Retinal pigment epithelial cell (primary cell): ENCODE measurements at regions not wholly inside any gene's neighbourhood (a gene's known extent, or its start where the extent isn't known, plus 50 kb on each side); places are given as distances from the start of the nearest gene placed in this dataset.
"Not testable (repeated sequence)": the region's sequence is repeated elsewhere in the genome, so short reads cannot be mapped to it uniquely, and the experiment has no call there.

ENCODE experiments used
- DNase-seq: peaks from one replicate; pipeline ENCODE4 v3.0.0-alpha.2; 2010; ENCODE audit warnings: low read depth
- H3K4me3 ChIP-seq: 2 replicates; pipeline ENCODE4 v1.5.1; 2011; ENCODE audit warnings: mild to moderate bottlenecking, low read length, control low read depth, moderate library complexity
- TF ChIP-seq, protein P1 (sequence below): conservative IDR thresholded peaks from 2 replicates; pipeline ENCODE4 v1.5.1; 2011; ENCODE audit warnings: low read depth, low read length, control low read depth, inconsistent platforms

DNA sequence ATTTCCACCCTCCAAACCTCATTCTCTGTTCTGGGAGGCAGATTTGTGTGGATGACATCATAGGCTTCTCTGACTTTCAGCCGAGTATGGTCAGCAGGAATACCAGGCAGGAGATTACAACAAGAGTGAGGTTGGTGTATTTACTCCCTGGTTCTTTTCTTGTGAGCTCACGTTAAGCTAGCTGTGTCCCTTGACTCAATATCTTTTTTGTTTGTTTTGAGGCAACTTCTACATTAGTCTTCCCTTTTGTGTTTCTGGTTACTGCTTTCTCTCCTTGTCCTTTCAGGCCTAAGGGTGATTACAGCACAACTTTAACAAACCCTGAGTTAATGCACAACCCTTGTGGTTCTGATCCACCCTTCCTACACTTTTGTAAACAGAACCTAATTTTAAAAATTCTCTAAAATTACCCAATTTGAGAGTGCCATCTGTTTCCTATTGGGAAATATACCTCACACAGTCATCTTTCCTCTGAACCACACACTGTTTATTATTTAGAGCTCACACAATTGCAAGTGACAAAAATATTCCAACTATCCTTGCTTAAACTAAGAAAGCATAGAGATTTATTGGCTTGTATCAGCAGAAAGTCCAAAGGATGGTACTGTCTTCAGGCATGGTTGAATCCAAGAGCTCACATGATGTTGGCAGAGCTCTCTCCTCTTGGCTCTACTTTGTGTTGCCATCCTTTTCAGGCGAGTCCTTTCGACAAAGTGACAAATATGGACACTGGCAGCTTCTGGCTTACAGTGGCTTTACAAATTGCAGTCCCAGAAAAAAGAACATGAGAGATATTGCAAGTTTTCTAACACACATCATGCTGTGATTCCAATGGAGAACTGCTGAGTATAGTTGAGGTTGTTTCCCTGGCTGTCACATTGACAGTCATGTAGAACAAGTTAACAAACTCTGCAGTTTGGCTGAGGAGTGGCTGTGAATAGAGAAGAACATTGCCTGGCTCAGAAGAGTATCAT lies 150.5 kb upstream of the DDIT4L start:
- no peak for DNase-seq
- TF ChIP-seq, protein P1, sequence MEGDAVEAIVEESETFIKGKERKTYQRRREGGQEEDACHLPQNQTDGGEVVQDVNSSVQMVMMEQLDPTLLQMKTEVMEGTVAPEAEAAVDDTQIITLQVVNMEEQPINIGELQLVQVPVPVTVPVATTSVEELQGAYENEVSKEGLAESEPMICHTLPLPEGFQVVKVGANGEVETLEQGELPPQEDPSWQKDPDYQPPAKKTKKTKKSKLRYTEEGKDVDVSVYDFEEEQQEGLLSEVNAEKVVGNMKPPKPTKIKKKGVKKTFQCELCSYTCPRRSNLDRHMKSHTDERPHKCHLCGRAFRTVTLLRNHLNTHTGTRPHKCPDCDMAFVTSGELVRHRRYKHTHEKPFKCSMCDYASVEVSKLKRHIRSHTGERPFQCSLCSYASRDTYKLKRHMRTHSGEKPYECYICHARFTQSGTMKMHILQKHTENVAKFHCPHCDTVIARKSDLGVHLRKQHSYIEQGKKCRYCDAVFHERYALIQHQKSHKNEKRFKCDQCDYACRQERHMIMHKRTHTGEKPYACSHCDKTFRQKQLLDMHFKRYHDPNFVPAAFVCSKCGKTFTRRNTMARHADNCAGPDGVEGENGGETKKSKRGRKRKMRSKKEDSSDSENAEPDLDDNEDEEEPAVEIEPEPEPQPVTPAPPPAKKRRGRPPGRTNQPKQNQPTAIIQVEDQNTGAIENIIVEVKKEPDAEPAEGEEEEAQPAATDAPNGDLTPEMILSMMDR = no peak

DNA sequence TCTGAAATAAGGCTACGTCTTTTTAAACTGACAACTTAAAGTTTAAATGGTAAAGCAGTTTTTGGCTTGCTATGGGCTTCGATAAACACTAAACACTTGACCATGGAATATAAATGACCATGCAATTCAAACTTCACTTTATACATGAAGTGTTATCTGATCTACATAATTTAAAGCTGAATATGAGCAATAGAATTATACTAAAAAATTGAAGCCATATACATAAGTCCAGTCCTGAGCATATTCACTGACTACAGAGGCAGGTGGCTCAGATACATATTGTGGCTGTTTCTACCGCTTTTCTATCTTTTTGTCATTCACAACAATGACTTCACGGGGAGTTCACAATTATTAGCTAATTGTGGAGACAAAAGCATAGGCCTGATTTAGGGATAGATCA lies 149.6 kb upstream of the DDIT4L start:
- TF ChIP-seq, protein P1 = no peak
- no peak overlapping the region for H3K4me3 ChIP-seq
- DNase-seq = no peak

More for the DNA sequence above, 150.5 kb upstream of the DDIT4L start:
- no peak overlapping the region for H3K4me3 ChIP-seq

DNA sequence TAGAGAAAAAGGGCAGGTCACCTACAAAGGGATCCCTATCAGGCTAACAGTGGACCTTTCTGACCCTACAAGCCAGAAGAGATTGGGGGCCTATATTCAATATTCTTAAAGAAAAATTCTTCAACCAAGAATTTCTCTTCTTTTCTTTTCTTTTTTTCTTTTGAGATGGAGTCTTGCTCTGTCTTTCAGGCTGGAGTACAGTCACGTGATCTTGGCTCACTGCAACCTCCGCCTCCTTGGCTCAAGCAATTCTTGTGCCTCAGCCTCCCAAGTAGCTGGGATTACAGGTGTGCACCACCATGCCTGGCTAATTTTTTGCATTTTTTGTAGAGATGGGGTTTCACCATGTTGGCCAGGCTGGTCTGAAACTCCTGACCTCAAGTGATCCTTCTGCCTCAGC lies 143.2 kb upstream of the DDIT4L start:
- not testable (repeated sequence) for DNase-seq, H3K4me3 ChIP-seq

DNA sequence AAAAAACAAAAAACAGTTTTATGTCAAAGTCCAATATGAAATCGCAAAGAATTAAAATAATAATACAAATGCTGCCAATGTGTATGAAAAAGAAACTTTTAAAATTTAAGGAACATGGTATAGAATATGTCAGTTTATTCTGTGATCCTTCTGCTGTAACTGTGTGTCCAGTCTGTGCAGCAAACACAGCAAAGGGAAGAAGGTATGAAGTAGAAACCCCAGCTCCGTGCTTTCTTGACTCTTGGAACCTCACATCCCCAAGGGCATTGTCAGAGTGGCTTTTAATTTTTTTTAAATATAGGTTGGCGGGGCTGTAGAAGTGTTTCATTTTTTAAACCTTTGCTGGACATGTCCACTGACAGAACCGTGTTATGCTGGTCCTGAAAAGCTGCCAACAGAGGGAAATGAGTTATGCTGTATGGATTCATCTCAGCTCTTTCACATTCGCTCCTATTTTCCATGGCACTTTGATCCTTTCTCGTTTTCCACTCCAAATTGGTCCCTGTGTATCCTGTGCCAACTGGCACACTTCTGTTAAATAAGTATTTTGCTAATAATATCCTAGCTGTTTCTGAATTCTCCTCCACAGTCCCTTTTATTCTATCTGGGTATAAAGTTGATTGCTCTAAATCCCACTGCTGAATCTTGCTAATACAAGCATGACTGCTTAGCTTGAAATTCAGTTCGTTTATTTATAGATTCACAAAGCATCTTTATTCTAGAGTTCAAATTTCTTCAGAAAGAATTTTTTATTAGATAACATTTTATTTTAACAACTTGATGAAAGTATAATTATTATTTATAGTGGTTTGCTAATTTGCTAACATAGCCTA lies 127.0 kb upstream of the DDIT4L start:
- TF ChIP-seq, protein P1 = no peak
- no peak for DNase-seq
- H3K4me3 ChIP-seq = no peak overlapping the region

DNA sequence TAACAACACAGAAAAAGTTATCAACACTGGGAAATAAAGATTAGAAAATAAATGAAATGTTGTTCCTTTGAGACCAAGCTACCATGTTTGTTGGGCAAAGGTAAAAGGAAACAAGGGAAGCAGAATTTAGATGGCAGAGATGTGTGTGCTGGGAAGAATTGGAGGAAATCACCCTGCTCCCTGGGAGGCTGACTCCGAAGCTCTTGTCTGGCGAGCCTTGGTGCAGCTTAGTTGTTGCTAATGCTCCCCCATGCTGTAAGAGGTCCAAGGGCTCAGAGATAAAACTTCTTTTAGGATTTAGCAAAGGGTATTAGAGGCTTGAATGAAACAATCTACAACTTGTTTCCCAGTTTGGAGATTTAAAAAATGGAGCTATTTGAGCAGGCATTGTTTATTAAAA lies 123.8 kb upstream of the DDIT4L start:
- no peak overlapping the region for H3K4me3 ChIP-seq
- TF ChIP-seq, protein P1 = no peak
- DNase-seq = no peak

DNA sequence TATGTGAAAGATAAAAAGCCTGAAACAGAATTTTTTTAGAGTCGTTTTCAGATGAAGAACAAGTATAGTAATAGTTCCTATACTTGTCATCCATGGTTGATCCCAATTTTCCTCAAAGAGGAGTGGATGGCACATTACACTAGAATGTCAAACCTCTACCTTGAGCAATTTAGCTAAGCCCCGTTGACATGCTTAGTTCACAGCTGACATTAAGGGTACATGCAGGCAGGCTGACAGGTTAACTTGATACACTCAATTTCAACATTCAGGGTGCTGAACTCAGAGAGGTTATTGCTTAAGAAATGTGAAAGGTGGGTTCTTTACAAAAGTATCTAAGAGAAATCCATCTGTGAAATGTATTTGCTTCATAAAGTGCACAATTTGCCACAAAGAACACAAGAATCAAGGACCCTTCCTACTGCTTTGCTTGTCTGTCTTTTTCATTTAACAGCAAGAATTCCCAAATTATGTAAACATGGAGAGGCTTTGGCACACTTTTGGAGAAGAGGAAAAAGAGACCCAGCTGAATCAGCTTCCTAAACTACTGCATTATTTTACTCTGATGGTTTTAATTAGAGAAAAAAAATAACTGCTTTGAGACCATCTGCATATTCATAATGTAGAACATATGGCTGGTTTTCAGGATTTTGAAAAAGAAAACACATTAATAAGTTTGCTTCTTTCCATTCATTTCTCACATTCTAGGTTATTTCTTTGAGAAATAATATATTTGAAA lies 122.5 kb upstream of the DDIT4L start:
- DNase-seq = no peak
- H3K4me3 ChIP-seq = no peak overlapping the region
- TF ChIP-seq, protein P1 = no peak

DNA sequence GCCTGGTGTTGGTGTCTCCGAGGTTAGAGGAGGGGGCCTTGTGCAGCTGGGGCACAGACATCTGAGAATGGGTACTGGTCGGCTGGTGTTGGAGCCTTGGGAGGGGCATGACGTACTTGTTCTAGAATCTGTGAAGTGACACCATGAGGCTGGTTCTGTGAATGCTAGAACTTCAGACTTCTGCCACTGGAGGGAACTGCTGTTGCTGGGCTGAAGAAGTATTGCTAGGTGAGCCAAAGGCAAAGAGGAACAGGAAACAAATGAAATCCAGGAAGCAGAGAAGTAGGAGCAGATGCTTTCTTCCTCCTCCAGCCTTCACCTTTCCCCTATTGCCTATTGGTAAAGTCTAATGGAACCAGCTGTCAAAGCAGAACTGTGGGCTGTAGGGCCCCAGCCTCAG lies 120.9 kb upstream of the DDIT4L start:
- TF ChIP-seq, protein P1 = no peak
- DNase-seq = no peak
- H3K4me3 ChIP-seq = no peak overlapping the region
